HCEC 1CT (cell line): ENCODE measurements at regions not wholly inside any gene's neighbourhood (a gene's known extent, or its start where the extent isn't known, plus 50 kb on each side); places are given as distances from the start of the nearest gene placed in this dataset.
"Not testable (repeated sequence)": the region's sequence is repeated elsewhere in the genome, so short reads cannot be mapped to it uniquely, and the experiment has no call there.

Source experiments
- DNase-seq: peaks from one replicate; pipeline ENCODE4 v3.0.0-alpha.2; 2017

- DNase-seq: peak; percentile 62
Measured at GRCh38 chr17:30731210-30732132, 93.0 kb downstream of the CRLF3 start.

- not testable (repeated sequence) for DNase-seq
Measured at GRCh38 chr17:30730837-30731209, 93.7 kb downstream of the CRLF3 start.

- not testable (repeated sequence) for DNase-seq
Measured at GRCh38 chr17:30730171-30730836, 94.2 kb downstream of the CRLF3 start.

DNA sequence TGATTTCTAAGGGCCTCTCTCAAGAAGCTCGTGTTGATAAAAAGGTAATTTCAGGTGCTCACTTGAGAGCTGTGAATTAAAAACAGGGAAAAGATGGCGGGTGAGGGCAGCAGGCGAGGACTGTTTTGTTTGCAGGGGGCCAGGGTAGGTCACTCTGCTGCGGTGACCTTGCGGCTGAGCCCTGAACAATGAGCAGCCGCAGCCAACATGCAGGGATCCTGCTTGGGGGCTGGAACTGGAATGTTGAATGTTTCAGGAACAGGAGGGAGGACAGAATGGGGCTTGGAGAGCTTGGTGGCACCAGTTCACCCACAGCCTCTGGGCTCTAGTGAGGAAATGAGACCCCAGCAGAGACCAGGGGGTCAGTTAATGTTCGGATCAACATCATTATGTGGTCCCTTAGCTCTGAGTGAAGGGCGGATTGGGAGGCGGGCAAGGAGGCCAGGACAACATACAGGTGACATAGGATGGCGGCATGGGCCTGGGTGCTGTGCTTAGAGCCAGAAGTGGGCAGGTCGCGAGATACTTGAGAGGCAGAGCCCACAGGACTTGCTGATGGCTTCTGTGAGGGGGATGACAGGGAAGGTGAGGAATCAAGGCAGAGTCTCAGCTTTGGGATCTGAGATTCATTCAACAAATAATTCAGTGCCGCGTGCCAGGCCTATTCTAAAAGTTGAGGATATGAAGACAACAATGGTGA lies 94.9 kb downstream of the CRLF3 start:
- not testable (repeated sequence) for DNase-seq

- not testable (repeated sequence) for DNase-seq
Measured at GRCh38 chr17:30727517-30727916, 97.0 kb downstream of the CRLF3 start.

DNA sequence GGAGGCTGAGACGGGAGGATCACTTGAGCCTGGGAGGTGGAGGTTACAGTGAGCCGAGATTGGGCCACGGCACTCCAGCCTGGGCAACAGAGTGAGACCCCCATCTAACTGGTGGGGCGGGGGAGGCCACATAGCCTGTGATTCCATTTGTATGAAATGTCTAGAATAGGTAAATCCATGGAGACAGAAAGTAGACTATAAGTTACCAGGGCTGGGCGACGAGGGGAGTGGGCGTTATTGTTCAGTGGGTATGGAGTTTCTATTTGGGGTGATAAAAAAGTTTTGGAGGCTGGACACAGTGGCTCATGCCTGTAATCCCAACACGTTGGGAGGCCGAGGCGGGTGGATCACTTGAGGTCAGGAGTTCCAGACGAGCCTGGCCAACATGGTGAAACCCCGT lies 97.8 kb downstream of the CRLF3 start:
- not testable (repeated sequence) for DNase-seq

DNA sequence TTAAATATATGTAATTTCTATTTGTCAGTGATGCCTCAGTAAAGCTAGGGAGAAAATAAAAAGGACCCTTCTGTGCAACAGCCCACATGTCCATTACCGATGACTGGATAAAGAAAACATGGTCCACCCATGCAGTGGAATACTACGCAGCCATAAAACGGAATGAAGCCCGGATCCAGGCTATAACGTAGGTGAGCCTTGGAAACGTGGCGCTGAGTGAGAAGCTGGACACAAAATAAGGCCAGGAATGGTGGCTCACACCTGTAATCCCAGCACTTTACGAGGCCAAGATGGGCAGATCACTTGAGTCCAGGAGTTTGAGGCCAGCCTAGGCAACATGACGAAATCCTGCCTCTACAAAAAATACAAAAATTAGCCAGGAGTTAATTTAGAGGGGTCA lies 98.2 kb downstream of the CRLF3 start:
- DNase-seq: not testable (repeated sequence)

DNA sequence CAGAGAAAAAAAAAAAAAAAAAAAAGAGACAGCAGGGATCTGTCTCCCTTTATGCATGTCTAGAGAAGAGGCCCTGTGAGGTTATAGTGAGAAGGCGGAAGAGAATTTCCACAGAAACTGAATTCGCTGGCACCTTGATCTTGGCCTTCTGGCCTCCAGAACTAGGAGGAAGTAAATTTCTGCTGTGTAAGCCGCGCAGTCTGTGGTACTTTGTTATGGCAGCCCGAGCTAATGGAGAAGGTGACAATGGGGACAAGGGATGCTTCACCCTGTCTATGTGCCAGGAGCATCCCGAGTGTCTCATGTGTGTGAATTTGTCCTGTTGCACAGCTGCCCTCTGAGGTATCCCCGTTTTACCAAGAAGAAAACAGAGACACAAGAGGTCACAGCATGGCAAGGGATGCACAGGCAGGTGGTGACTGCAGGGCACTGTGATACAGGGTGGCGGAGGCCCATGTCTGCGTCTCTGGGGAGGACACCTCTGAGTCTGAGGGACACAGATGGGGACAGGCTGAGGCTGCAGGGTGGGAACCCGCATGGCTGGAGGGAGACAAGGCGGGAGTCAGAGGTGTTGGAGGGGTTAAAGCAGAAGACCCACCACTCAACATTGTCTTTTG lies 100.3 kb downstream of the CRLF3 start:
- not testable (repeated sequence) for DNase-seq

DNA sequence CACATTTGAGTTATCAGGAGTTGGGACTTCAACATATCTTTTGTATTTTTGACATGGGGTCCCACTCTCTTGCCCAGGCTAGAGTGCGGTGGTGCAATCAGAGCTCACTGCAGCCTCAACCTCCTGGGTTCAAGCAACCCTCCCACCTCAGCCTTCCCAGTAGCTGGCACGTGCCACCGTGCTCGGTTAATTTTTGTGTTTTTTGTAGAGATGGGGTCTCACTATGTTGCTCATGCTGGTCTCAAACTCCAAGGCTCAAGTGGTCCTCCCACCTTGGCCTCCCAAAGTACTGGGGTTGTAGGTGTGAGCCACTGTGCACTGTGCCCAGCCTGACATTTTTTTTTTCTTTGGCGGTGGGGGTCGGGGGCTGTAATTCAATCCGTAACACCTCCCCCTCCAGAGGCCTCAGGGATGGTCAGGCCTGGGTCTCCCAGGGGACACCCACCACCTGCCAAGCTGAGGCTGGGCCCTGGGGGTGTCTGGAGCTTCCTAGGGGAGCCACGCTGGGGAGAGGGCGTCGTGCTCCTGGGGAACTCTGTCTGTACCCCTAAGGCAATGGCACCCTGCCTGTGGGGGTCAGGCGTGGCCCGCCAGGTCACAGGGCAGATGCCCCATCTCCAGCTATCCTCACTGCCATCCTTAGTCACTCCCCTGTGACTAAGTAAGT lies 102.2 kb downstream of the CRLF3 start:
- not testable (repeated sequence) for DNase-seq

DNA sequence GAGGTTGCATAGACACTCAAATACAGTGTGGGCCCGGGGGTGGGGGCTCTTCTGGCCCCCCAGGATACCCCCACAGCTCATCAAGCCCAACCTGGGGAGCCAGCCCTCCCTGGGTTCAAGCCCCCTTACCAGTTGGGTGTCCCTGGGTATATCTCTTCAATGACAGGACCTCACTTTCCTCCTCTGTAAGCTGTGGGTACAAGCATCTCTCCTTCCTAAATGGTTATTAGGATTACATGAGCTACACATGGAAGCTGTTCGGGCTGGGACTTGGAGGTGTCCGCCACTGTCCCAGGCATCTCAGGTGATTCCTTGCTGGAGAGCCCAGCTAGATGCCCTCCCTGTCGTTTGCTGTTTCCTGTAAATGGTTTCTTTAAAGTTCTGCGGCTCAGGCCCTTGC lies 103.5 kb downstream of the CRLF3 start:
- DNase-seq: not testable (repeated sequence)

- DNase-seq: no peak
Measured at GRCh38 chr17:30720013-30720471, 104.5 kb downstream of the CRLF3 start.

DNA sequence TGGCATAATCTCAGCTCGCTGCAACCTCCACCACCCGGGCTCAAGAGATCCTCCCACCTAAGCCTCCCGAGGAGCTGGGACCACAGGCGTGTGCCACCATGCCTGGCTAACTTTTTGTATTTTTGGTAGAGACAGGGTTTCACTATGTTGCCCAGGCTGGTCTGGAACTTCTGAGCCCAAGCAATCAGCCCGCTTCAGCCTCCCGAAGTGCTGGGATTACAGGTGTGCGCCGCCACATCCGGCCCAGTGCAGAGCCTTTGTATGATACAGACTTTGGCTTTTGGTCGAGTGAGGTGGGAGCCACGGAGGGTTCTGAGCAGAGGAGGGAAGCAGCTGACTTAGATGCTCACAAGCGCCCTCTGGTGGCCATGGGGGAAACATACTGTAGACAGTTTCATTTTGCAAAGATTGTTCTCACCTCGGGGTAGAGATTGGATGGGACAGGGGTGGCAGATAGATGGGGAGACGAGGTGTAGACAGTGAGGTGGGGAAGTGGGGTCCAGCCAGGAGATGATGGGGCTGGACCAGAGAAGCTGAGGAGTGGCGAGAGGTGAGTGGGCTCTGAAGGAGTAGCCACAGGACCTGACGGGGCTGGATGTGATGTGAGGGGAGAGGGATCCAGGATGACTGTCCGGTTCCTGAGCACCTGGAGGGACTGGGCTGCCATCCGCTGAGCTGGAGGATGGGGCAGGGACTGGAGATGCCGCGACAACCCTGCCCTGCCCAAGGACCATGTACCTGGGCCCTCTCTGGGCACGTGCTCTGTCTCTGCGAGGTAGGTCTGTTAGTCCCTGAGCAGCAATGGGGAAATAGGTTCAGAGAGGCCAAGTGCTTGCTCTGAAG lies 105.1 kb downstream of the CRLF3 start:
- peak; percentile 31 for DNase-seq

- not testable (repeated sequence) for DNase-seq
Measured at GRCh38 chr17:30718691-30719090, 105.8 kb downstream of the CRLF3 start.

GRCh38 chr17:30718099-30718447 lies 106.4 kb downstream of the CRLF3 start:
- not testable (repeated sequence) for DNase-seq

DNA sequence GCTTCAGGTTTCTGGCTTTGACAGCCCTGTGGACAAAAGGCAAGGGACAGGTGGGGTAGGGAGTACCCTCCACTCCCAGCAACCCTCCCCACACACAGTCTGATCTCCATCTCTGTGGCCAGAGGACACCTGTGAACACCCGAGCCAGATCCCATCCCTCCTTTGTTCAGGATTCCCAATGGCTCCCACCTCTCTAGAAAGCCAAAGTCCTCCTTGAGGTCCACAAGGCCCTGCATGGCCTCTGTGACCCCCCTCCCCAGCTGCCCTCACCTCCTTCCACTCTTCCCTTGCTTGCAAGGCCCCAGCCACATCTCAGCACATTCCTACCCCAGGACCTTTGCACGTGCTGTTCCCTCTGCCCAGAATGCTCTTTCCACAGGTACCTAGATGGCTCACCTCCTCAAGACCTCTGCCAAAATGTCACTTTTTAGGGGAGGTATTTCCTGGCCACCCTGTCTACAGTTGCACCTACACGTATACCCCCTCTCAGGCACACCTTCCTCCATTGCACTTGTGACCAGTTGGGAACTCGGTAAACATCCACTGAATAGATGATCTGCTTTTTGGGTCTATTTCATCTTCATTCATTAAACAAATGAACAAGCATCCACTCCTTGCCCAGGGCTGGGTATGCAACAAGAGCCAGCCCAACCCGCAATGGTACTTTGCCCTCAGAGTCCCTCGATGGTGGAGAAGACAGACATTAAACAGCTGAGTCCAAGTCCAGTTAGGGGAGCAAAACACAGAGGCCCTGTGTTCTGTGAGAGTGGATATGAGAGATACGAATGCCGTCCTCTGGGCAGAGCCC lies 107.0 kb downstream of the CRLF3 start:
- no peak for DNase-seq

DNA sequence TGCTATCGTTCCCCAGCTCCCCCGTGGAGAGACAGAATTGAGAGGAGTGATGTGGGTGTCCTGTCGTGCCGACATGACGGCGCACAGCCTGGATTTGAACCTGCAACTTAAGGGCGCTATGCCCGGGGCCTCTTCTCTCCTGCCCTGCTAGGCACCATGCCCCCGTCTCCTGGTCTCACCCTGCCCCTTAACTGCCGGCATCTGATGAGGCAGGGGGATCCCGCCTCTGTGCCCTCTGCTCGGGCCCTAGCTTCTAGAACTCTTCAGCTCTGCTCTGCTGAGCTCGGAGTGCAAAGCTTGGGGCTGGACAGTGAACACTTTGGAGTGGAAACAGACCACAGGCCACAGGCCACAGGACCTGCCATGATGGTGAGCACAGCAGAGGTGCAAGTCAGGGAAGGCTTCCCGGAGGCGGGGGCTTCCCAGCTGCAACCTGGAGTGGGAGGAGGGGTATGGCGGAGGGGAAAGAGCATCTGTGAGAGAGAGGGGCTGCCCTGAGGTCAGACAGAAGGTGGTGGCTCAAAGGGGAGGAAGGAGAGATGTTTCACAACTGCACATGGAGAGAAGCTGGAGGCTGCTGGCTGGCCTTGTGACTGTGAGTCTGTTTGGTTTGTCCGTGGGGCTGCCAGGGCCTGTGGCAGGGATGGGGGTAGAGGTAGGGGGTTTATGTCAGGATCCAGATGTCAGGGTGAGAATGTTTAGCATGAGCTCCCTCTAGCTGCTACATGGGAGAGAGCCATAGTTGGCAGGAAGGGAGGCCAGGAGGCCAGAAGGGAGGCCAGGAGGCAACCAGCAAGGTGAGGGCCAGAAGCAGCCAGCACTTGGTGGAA lies 107.8 kb downstream of the CRLF3 start:
- peak; percentile 11 for DNase-seq

DNA sequence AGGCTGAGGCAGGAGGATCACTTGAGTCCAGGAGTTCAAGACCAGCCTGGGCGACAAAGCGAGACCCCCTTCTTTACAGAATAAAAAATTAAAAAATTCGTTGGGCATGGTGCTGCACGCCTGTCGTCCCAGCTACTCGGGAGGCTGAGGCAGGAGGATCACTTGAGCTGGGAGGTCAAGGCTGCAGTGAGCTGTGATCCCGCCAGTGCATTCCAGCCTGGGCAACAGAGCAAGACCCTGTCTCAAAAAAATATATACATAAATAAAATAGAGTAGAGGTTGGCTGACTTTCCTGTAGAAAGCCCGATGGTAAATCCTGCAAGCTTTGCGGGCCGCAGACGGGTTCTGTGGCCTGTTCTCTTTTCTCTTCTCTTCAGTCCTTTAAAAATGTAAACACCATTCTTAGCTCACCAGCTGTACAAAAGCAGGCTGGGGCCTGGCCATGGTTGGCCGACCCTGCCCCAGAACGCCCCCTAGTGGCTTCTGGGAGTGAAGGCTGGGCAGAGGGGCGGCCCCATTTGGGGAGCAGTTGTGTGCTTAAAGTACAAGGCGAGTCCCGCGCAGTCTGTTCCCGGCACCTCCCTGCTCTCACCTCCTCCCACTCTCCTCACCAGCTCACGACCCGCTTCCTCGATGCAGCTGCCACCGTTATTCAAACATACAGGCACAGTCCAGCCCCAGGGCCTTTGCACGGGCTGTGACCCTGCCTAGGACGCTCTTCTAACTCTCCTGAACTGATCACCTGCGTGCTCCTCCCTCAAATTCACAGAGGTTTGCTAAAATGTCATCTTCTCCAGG lies 109.5 kb downstream of the CRLF3 start:
- DNase-seq: peak; percentile 64

DNA sequence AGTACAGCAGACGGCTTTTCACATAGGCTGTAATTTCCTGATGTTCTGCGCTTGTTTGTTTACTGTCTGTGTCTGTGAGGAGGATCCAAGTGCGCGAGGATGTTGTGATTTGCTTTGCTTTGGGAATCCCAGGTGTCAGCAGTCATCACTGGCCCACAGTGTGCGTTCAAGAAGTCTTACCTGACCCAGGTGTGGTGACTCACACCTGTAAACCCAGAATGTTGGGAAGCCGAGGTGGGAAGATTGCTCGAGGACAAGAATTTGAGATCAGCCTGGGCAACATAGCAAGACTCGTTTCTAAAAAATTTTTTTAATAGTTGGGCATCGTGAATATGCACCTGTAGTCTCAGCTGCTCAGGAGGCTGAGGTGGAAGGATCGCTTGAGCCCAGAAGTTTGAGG lies 110.7 kb downstream of the CRLF3 start:
- DNase-seq: not testable (repeated sequence)

- not testable (repeated sequence) for DNase-seq
Measured at GRCh38 chr17:30712859-30713258, 111.6 kb downstream of the CRLF3 start.
